ENCODE measurements at regions not wholly inside any gene's neighbourhood (a gene's known extent, or its start where the extent isn't known, plus 50 kb on each side); places are given as distances from the start of the nearest gene placed in this dataset.

- no peak overlapping the region for H3K9ac ChIP-seq (ENCODE audit: low read depth in 1 of 2, low read length in 2 of 2)
- no peaks in the 10 kb centered on the region for H3K36me3 ChIP-seq (ENCODE audit: control insufficient read depth in 2 of 2, insufficient read depth in 2 of 2, low read length in 2 of 2)
- no peaks in the 10 kb centered on the region for H3K27me3 ChIP-seq (ENCODE audit: control insufficient read depth in 2 of 2, insufficient read depth in 2 of 2, low read length in 2 of 2)
- H3K4me3 ChIP-seq (ENCODE audit: low read length in 2 of 2): no peak overlapping the region
- H3K9me3 ChIP-seq (ENCODE audit: control insufficient read depth in 2 of 2, low read length in 2 of 2): no peaks in the 10 kb centered on the region
- H3K27ac ChIP-seq (ENCODE audit: low read depth in 2 of 2, low read length in 2 of 2): no peak overlapping the region
- H3K4me1 ChIP-seq (ENCODE audit: control insufficient read depth in 2 of 2, insufficient read depth in 2 of 2, low read length in 2 of 2): no peaks in the 10 kb centered on the region
These were observed 193.8 kb upstream of the AJAP1 start for GRCh38 chr1:4460651-4461050.

DNA sequence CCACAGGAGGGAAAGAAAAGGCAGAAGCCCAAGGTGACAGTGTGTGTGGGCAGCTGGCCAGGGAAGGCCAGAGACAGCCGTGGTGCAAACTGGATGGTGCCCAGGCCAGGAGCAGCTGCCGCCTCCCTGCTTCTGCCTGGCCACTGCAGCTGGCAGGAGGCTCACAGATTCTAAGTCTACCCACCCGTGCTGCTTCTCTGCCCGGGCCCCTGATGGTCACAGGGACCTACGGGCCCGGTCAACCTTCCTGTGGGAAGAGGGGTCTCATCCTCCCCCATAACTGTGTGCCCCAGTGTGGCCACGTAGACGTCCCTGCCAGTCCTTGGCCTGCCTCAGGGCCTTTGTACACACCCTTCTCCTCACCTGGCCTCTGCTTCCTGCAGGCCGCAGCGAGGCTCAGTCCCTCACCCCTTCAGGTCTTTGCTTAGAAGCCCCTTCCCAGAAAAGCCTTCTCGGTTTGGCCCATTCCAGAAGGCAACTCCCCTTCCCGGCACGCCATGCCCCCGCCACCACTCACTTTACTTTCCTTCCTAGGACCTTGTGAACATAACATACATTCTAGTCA is 192.6 kb upstream of the AJAP1 start:
- Histone ChIP-seq H3K36me3 (ENCODE audit: control insufficient read depth in 2 of 2, insufficient read depth in 2 of 2, low read length in 2 of 2) (no peaks in the 10 kb centered on the region), H3K9me3 (ENCODE audit: control insufficient read depth in 2 of 2, low read length in 2 of 2) (no peaks in the 10 kb centered on the region), H3K4me3 (ENCODE audit: low read length in 2 of 2) (no peak overlapping the region), H3K27me3 (ENCODE audit: control insufficient read depth in 2 of 2, insufficient read depth in 2 of 2, low read length in 2 of 2) (no peaks in the 10 kb centered on the region), H3K4me1 (ENCODE audit: control insufficient read depth in 2 of 2, insufficient read depth in 2 of 2, low read length in 2 of 2) (no peaks in the 10 kb centered on the region), H3K9ac (ENCODE audit: low read depth in 1 of 2, low read length in 2 of 2) (no peak overlapping the region), H3K27ac (ENCODE audit: low read depth in 2 of 2, low read length in 2 of 2) (no peak overlapping the region)

DNA sequence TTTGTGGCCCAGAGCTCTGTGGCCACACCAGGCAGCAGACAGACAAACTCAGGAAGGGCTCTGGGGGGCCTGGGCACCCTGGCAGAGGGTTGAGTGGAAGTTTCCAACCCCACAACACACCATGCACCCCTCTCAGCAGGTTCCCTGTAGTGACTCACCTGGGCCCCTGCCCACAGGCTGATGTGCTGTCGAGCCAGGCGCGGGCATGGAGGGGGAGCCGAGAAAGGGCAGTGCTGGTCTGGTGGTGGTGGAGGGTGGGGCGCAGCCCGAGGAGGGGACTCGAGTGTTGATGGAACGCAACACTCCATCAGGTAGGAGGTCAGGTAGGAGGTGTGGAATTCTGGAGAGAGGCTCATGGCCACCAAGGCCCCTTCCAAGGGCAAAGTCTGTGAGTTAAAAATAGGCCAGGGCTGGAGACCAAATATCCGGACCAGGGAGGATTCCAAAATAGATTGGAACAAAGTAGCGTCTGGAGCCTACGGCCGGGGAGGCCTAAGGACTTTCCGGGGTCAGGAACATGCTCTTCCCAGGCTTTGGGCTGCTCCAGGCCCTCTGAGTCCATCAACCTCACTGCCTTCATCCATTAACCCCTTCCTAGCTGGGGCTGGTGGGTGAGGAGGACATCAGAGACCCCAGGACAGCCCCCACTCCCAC is 191.5 kb upstream of the AJAP1 start:
- Histone ChIP-seq H3K27me3 (ENCODE audit: control insufficient read depth in 2 of 2, insufficient read depth in 2 of 2, low read length in 2 of 2) (no peaks in the 10 kb centered on the region), H3K9me3 (ENCODE audit: control insufficient read depth in 2 of 2, low read length in 2 of 2) (no peaks in the 10 kb centered on the region), H3K4me3 (ENCODE audit: low read length in 2 of 2) (no peak overlapping the region), H3K4me1 (ENCODE audit: control insufficient read depth in 2 of 2, insufficient read depth in 2 of 2, low read length in 2 of 2) (no peaks in the 10 kb centered on the region), H3K27ac (ENCODE audit: low read depth in 2 of 2, low read length in 2 of 2) (no peak overlapping the region), H3K36me3 (ENCODE audit: control insufficient read depth in 2 of 2, insufficient read depth in 2 of 2, low read length in 2 of 2) (no peaks in the 10 kb centered on the region), H3K9ac (ENCODE audit: low read depth in 1 of 2, low read length in 2 of 2) (no peak overlapping the region)

DNA sequence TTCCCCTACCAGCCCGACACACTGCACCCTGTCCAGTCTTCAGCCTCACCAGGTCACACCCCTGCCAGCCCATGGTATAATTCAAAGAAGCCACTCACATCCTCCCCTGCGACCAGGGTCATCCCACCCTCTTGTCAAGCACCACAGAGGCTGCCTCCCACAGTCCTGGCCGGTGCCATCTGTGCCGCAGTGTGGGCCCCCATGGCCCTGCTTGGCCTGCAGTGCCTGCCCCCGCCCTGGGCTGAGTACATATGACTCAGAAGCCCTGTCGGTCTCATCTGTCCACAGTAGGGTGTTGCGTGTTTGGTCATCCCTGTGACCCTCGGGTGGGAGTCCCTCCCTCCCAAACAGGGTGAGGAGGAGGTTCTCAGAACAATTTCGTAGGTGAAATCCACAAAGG is 190.8 kb upstream of the AJAP1 start:
- Histone ChIP-seq H3K27ac (ENCODE audit: low read depth in 2 of 2, low read length in 2 of 2) (no peak overlapping the region), H3K9me3 (ENCODE audit: control insufficient read depth in 2 of 2, low read length in 2 of 2) (no peaks in the 10 kb centered on the region), H3K4me3 (ENCODE audit: low read length in 2 of 2) (no peak overlapping the region), H3K4me1 (ENCODE audit: control insufficient read depth in 2 of 2, insufficient read depth in 2 of 2, low read length in 2 of 2) (no peaks in the 10 kb centered on the region), H3K27me3 (ENCODE audit: control insufficient read depth in 2 of 2, insufficient read depth in 2 of 2, low read length in 2 of 2) (no peaks in the 10 kb centered on the region), H3K36me3 (ENCODE audit: control insufficient read depth in 2 of 2, insufficient read depth in 2 of 2, low read length in 2 of 2) (no peaks in the 10 kb centered on the region), H3K9ac (ENCODE audit: low read depth in 1 of 2, low read length in 2 of 2) (no peak overlapping the region)

- H3K27ac ChIP-seq (ENCODE audit: low read depth in 2 of 2, low read length in 2 of 2): no peak overlapping the region
- H3K9ac ChIP-seq (ENCODE audit: low read depth in 1 of 2, low read length in 2 of 2): no peak overlapping the region
- H3K36me3 ChIP-seq (ENCODE audit: control insufficient read depth in 2 of 2, insufficient read depth in 2 of 2, low read length in 2 of 2): no peaks in the 10 kb centered on the region
- H3K4me1 ChIP-seq (ENCODE audit: control insufficient read depth in 2 of 2, insufficient read depth in 2 of 2, low read length in 2 of 2): no peaks in the 10 kb centered on the region
- H3K4me3 ChIP-seq (ENCODE audit: low read length in 2 of 2): no peak overlapping the region
- no peaks in the 10 kb centered on the region for H3K9me3 ChIP-seq (ENCODE audit: control insufficient read depth in 2 of 2, low read length in 2 of 2)
- no peaks in the 10 kb centered on the region for H3K27me3 ChIP-seq (ENCODE audit: control insufficient read depth in 2 of 2, insufficient read depth in 2 of 2, low read length in 2 of 2)
These were observed 189.9 kb upstream of the AJAP1 start for GRCh38 chr1:4464478-4464877.

DNA sequence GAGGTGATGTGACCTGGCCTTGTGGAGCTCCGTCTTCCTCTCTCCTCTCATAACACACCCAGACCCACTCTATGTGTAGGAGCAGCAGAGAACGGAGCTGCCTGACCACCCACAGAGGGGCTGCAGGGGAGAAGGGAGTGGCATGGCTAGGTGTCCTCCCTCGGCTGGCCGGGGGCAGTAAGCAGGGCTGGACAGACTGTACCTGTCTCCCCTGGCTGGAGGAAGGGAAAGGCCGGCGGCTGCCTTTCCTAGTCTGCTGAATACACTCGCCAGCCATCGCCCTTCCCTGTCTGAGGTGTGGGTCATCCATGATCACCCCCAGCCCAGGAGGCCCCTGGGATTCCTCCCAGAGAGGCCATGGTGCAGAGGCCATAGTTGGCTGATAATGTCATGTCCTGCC is 187.2 kb upstream of the AJAP1 start:
- no peaks in the 10 kb centered on the region for H3K27me3 ChIP-seq (ENCODE audit: control insufficient read depth in 2 of 2, insufficient read depth in 2 of 2, low read length in 2 of 2)
- no peaks in the 10 kb centered on the region for H3K4me1 ChIP-seq (ENCODE audit: control insufficient read depth in 2 of 2, insufficient read depth in 2 of 2, low read length in 2 of 2)
- H3K9ac ChIP-seq (ENCODE audit: low read depth in 1 of 2, low read length in 2 of 2): no peak overlapping the region
- H3K9me3 ChIP-seq (ENCODE audit: control insufficient read depth in 2 of 2, low read length in 2 of 2): no peaks in the 10 kb centered on the region
- H3K36me3 ChIP-seq (ENCODE audit: control insufficient read depth in 2 of 2, insufficient read depth in 2 of 2, low read length in 2 of 2): no peaks in the 10 kb centered on the region
- H3K27ac ChIP-seq (ENCODE audit: low read depth in 2 of 2, low read length in 2 of 2): no peak overlapping the region
- H3K4me3 ChIP-seq (ENCODE audit: low read length in 2 of 2): no peak overlapping the region

- no peaks in the 10 kb centered on the region for H3K9me3 ChIP-seq (ENCODE audit: control insufficient read depth in 2 of 2, low read length in 2 of 2)
- no peaks in the 10 kb centered on the region for H3K4me1 ChIP-seq (ENCODE audit: control insufficient read depth in 2 of 2, insufficient read depth in 2 of 2, low read length in 2 of 2)
- H3K36me3 ChIP-seq (ENCODE audit: control insufficient read depth in 2 of 2, insufficient read depth in 2 of 2, low read length in 2 of 2): no peaks in the 10 kb centered on the region
- H3K4me3 ChIP-seq (ENCODE audit: low read length in 2 of 2): no peak overlapping the region
- no peak overlapping the region for H3K9ac ChIP-seq (ENCODE audit: low read depth in 1 of 2, low read length in 2 of 2)
- no peaks in the 10 kb centered on the region for H3K27me3 ChIP-seq (ENCODE audit: control insufficient read depth in 2 of 2, insufficient read depth in 2 of 2, low read length in 2 of 2)
- H3K27ac ChIP-seq (ENCODE audit: low read depth in 2 of 2, low read length in 2 of 2): no peak overlapping the region
These were observed 186.0 kb upstream of the AJAP1 start for GRCh38 chr1:4468386-4468785.

DNA sequence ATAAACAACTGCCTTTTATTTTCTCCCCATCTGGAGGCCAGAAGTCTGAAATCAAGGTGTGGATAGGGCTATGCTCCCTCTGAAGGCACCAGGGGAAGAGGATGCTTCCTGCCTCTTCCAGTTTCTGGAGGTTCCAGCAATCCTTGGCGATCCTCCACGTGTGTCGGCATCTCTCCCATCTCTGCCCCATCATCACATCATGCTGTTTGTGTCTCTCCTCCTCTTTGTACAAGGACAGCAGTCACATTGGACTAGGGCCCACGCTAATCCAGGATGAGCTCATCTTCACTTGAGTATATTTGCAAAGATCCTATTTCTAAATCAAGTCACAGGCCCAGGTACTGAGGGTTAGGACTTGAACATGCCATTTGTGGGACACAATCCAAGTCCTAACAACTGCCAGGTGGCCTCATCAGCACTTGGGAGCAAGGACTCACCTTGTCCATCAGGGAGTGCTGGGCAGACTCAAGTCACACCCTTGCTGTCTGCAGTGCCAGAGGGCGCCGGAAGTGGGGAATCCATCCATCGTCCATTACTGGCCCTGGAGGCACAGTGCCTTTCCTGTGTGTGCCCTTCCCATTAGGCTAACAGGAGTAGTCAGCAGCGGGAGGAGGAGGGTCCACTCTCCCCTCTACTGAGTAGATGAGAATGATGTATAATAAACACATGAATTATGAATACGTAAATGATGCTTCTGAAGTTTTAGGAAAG is 185.4 kb upstream of the AJAP1 start:
- H3K4me1 ChIP-seq (ENCODE audit: control insufficient read depth in 2 of 2, insufficient read depth in 2 of 2, low read length in 2 of 2): no peaks in the 10 kb centered on the region
- H3K4me3 ChIP-seq (ENCODE audit: low read length in 2 of 2): no peak overlapping the region
- H3K9ac ChIP-seq (ENCODE audit: low read depth in 1 of 2, low read length in 2 of 2): no peak overlapping the region
- H3K27me3 ChIP-seq (ENCODE audit: control insufficient read depth in 2 of 2, insufficient read depth in 2 of 2, low read length in 2 of 2): no peaks in the 10 kb centered on the region
- H3K27ac ChIP-seq (ENCODE audit: low read depth in 2 of 2, low read length in 2 of 2): no peak overlapping the region
- H3K9me3 ChIP-seq (ENCODE audit: control insufficient read depth in 2 of 2, low read length in 2 of 2): no peaks in the 10 kb centered on the region
- no peaks in the 10 kb centered on the region for H3K36me3 ChIP-seq (ENCODE audit: control insufficient read depth in 2 of 2, insufficient read depth in 2 of 2, low read length in 2 of 2)

DNA sequence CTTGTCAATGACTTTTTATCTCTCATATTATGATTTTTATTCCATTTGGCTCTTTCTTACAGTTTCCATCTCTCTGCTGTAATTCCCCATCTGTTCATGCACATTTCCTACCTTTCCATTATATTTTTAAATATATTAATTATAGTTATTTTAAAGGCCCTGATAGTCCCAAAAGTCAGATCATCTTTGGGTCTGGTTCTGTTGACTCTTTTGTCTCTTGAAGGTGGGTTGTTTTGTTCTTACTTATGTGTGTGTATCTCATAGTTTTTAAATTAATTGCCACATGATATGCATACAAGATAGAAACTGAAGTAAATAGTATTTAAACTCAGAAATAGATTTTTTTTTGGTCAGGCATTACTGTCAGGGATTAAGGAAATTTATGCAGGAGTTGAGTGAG is 178.0 kb upstream of the AJAP1 start:
- no peaks in the 10 kb centered on the region for H3K36me3 ChIP-seq (ENCODE audit: control insufficient read depth in 2 of 2, insufficient read depth in 2 of 2, low read length in 2 of 2)
- H3K9ac ChIP-seq (ENCODE audit: low read depth in 1 of 2, low read length in 2 of 2): no peak overlapping the region
- H3K4me3 ChIP-seq (ENCODE audit: low read length in 2 of 2): no peak overlapping the region
- H3K4me1 ChIP-seq (ENCODE audit: control insufficient read depth in 2 of 2, insufficient read depth in 2 of 2, low read length in 2 of 2): no peaks in the 10 kb centered on the region
- H3K27me3 ChIP-seq (ENCODE audit: control insufficient read depth in 2 of 2, insufficient read depth in 2 of 2, low read length in 2 of 2): no peaks in the 10 kb centered on the region
- no peak overlapping the region for H3K27ac ChIP-seq (ENCODE audit: low read depth in 2 of 2, low read length in 2 of 2)
- no peaks in the 10 kb centered on the region for H3K9me3 ChIP-seq (ENCODE audit: control insufficient read depth in 2 of 2, low read length in 2 of 2)

DNA sequence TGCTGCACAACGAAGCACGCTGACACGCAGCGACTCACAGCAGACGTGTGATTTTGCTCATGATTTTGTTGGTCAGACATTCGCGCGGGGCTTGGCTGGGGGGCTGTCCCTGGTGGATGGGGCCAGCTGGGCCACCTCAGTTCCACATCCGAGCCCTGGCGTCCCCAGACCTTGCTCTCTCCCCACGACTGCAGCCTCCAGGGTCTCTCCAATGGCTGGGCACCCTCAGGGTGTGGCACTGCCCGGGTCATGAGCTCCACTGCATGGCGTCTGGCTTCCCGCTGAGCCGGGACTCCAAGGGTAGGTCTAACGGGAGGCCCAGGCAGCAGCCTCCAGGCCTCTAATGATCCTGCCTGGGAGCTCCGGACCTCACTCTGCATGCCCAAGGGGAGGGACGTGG is 173.0 kb upstream of the AJAP1 start:
- Histone ChIP-seq H3K27me3 (ENCODE audit: control insufficient read depth in 2 of 2, insufficient read depth in 2 of 2, low read length in 2 of 2) (no peaks in the 10 kb centered on the region), H3K9me3 (ENCODE audit: control insufficient read depth in 2 of 2, low read length in 2 of 2) (no peaks in the 10 kb centered on the region), H3K27ac (ENCODE audit: low read depth in 2 of 2, low read length in 2 of 2) (no peak overlapping the region), H3K4me3 (ENCODE audit: low read length in 2 of 2) (no peak overlapping the region), H3K9ac (ENCODE audit: low read depth in 1 of 2, low read length in 2 of 2) (no peak overlapping the region), H3K4me1 (ENCODE audit: control insufficient read depth in 2 of 2, insufficient read depth in 2 of 2, low read length in 2 of 2) (no peaks in the 10 kb centered on the region), H3K36me3 (ENCODE audit: control insufficient read depth in 2 of 2, insufficient read depth in 2 of 2, low read length in 2 of 2) (no peaks in the 10 kb centered on the region)
